Natural killer cell (primary cell): ENCODE measurements at regions not wholly inside any gene's neighbourhood (a gene's known extent, or its start where the extent isn't known, plus 50 kb on each side); places are given as distances from the start of the nearest gene placed in this dataset.

Experiments used
- ATAC-seq, 3 donors: fragments of 150-1000 bp in 2 of 3; fragments of 200-7000 bp in 1 of 3; cut with Tn5 transposase; 1 replicate in 1 of 3; 2 replicates in 2 of 3; pipeline ENCODE4 v1.10.0; 2021; ENCODE audit warnings: mild to moderate bottlenecking in 2 of 3, moderate library complexity in 2 of 3
- DNase-seq, 2 donors: peaks; one replicate each; pipeline versions ENCODE4 v3.0.0 to v3.0.0-alpha.2; 2013 to 2021; ENCODE audit warnings: mixed read lengths in 1 of 2
- H3K27ac ChIP-seq: one replicate; pipeline ENCODE4 v1.5.1; 2013; ENCODE audit warnings: mild to moderate bottlenecking, low read length
- H3K27me3 ChIP-seq: one replicate; pipeline ENCODE4 v1.6.1; 2013; ENCODE audit warnings: low read length; ENCODE audit not compliant: control insufficient read depth, insufficient read depth
- H3K36me3 ChIP-seq: one replicate; pipeline ENCODE4 v1.6.1; 2013; ENCODE audit warnings: low read length; ENCODE audit not compliant: control insufficient read depth, insufficient read depth
- H3K4me1 ChIP-seq: one replicate; pipeline ENCODE4 v1.6.1; 2013; ENCODE audit warnings: low read length; ENCODE audit not compliant: control insufficient read depth, insufficient read depth
- H3K4me3 ChIP-seq: one replicate; pipeline ENCODE4 v1.5.1; 2013; ENCODE audit warnings: low read length
- H3K9me3 ChIP-seq: one replicate; pipeline ENCODE4 v1.6.1; 2013; ENCODE audit warnings: low read length; ENCODE audit not compliant: control insufficient read depth, insufficient read depth
- H3K27ac Mint-ChIP-seq, 2 donors: one replicate each; pipeline ENCODE4 v1.8.0; 2022; ENCODE audit warnings: mild to moderate bottlenecking in 2 of 2, mixed read lengths in 2 of 2, moderate library complexity in 1 of 2
- H3K27me3 Mint-ChIP-seq, 2 donors: one replicate each; pipeline ENCODE4 v1.8.0; 2022; ENCODE audit warnings: low read depth in 2 of 2, mixed read lengths in 2 of 2
- H3K36me3 Mint-ChIP-seq: one replicate; pipeline ENCODE4 v1.8.0; 2022; ENCODE audit warnings: mixed read lengths
- H3K4me1 Mint-ChIP-seq, 2 donors: one replicate each; pipeline ENCODE4 v1.8.0; 2022; ENCODE audit warnings: mixed read lengths in 2 of 2
- H3K4me3 Mint-ChIP-seq: one replicate; pipeline ENCODE4 v1.8.0; 2022; ENCODE audit warnings: mild to moderate bottlenecking, moderate library complexity, mixed read lengths
- H3K9me3 Mint-ChIP-seq, 2 donors: one replicate each; pipeline ENCODE4 v1.8.0; 2022; ENCODE audit warnings: mixed read lengths in 2 of 2
- CTCF ChIP-seq: fragments of 200-600 bp; IDR thresholded peaks from one replicate; pipeline ENCODE4 v1.8.0; 2022; ENCODE audit warnings: antibody characterized with exemption
- WGBS: methylation state at CpG from one replicate; pipeline ENCODE4 v1.1.7; 2013; ENCODE audit warnings: missing lambda C conversion rate; ENCODE audit not compliant: insufficient coverage; 5-methylcytosine and 5-hydroxymethylcytosine counted together
- intact Hi-C: fragments of 100-400 bp; cut with micrococcal nuclease; formaldehyde crosslinking; loops from one replicate; pipeline ENCODE4 v1.14.2; 2022

DNA sequence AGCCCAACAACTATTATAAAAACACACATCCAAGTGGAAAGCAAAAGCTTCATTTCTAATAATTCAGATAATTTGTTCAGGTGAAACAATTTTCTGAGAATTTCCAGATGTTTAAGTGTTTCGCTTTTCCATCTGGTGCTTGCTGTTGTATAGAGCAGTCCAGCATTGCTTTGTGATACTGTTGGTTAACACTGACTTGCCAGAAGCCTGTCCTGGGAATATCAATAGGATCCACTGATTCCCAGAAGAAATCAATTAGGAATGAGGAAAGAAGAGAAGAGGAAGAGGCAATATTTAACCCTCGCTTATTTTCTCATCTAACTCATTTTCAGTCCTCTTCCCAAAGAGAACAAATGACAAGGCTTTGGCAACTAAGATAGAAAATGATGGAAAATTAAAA, 94.9 kb upstream of the DDIT4L start:
- no peak for TF ChIP-seq CTCF
- 100% methylated on average over 1 of the region's 2 CpGs for WGBS
- Histone ChIP-seq H3K27me3 (no peaks in the 10 kb centered on the region), H3K9me3 (no peaks in the 10 kb centered on the region), H3K36me3 (no peaks in the 10 kb centered on the region), H3K4me1 (no peaks in the 10 kb centered on the region), H3K4me3 (no peak overlapping the region), H3K27ac (no peak overlapping the region)
- H3K27ac Mint-ChIP-seq, result no peak overlapping the region
- H3K4me1 Mint-ChIP-seq, result no peaks in the 10 kb centered on the region
- no peak for DNase-seq
- peaks cover 0 to 8% of the 10 kb centered on the region in 2 donors for H3K27me3 Mint-ChIP-seq
- ATAC-seq, result no peak
- H3K4me3 Mint-ChIP-seq, result no peak overlapping the region
- H3K36me3 Mint-ChIP-seq, result no peaks in the 10 kb centered on the region
- H3K9me3 Mint-ChIP-seq, result peaks cover 0 to 3% of the 10 kb centered on the region in 2 donors
- intact Hi-C loops, result no loop called here

- Histone ChIP-seq H3K9me3 (no peaks in the 10 kb centered on the region), H3K36me3 (no peaks in the 10 kb centered on the region), H3K4me1 (no peaks in the 10 kb centered on the region), H3K27ac (no peak overlapping the region), H3K27me3 (no peaks in the 10 kb centered on the region), H3K4me3 (no peak overlapping the region)
- no peak for TF ChIP-seq CTCF
- 84% methylated on average over 10 of the region's 10 CpGs for WGBS
- H3K9me3 Mint-ChIP-seq, result peaks cover 0 to 3% of the 10 kb centered on the region in 2 donors
- ATAC-seq, result no peak
- no peak overlapping the region for H3K27ac Mint-ChIP-seq
- no peaks in the 10 kb centered on the region for H3K36me3 Mint-ChIP-seq
- H3K4me3 Mint-ChIP-seq, result no peak overlapping the region
- H3K27me3 Mint-ChIP-seq, result peaks cover 0 to 8% of the 10 kb centered on the region in 2 donors
- H3K4me1 Mint-ChIP-seq, result no peaks in the 10 kb centered on the region
- DNase-seq, result no peak
- intact Hi-C loops, result no loop called here
These were observed 94.0 kb upstream of the DDIT4L start for GRCh38 chr4:100284129-100284880.

GRCh38 chr4:100280807-100281206, 90.5 kb upstream of the DDIT4L start:
- whole genome bisulfite sequencing, result no CpG with 5 or more reads among the region's 2 CpGs

More at GRCh38 chr4:100280807-100281206, 90.5 kb upstream of the DDIT4L start:
- Mint-ChIP-seq H3K9me3 (no peaks in the 10 kb centered on the region), H3K4me3 (no peak overlapping the region), H3K27ac (no peak overlapping the region), H3K27me3 (peaks cover 5% of the 10 kb centered on the region in 2 donors), H3K36me3 (no peaks in the 10 kb centered on the region), H3K4me1 (no peaks in the 10 kb centered on the region)
- TF ChIP-seq CTCF, result no peak
- Histone ChIP-seq H3K36me3 (no peaks in the 10 kb centered on the region), H3K4me1 (no peaks in the 10 kb centered on the region), H3K27me3 (no peaks in the 10 kb centered on the region), H3K27ac (no peak overlapping the region), H3K4me3 (no peak overlapping the region), H3K9me3 (no peaks in the 10 kb centered on the region)
- no peak for DNase-seq
- intact Hi-C loops, result no loop called here
- no peak for ATAC-seq
